ENCODE measurements at regions not wholly inside any gene's neighbourhood (a gene's known extent, or its start where the extent isn't known, plus 50 kb on each side); places are given as distances from the start of the nearest gene placed in this dataset.

GRCh38 chrX:17295791-17296190, 79.2 kb upstream of the NHS start:
- TF ChIP-seq CTCF (conservative IDR thresholded peaks at IDR 0.05; ENCODE audit: low read depth, low read length), result no peak
- H3K36me3 ChIP-seq (ENCODE audit: insufficient read depth), result no peaks in the 10 kb centered on the region
- no peaks in the 10 kb centered on the region for H3K27me3 ChIP-seq (ENCODE audit: insufficient read depth, low read depth)
- no peak overlapping the region for H2AFZ ChIP-seq (ENCODE audit: low read depth)
- no peak overlapping the region for H3K4me3 ChIP-seq (IDR thresholded peaks at IDR 0.05; ENCODE audit: insufficient read depth, low read depth, low read length)
- no peak overlapping the region for H3K4me2 ChIP-seq
- H3K9ac ChIP-seq, result no peak overlapping the region
- no peaks in the 10 kb centered on the region for H3K79me2 ChIP-seq (ENCODE audit: insufficient read depth, low read depth)
- no peaks in the 10 kb centered on the region for H4K20me1 ChIP-seq (ENCODE audit: insufficient read depth)
- H3K4me1 ChIP-seq (ENCODE audit: low read depth, poor library complexity, severe bottlenecking), result no peaks in the 10 kb centered on the region
- no peak overlapping the region for H3K27ac ChIP-seq

GRCh38 chrX:17298564-17298963, 76.4 kb upstream of the NHS start:
- Histone ChIP-seq H3K27ac (no peak overlapping the region), H3K36me3 (ENCODE audit: insufficient read depth) (no peaks in the 10 kb centered on the region), H3K4me2 (no peak overlapping the region), H2AFZ (ENCODE audit: low read depth) (no peak overlapping the region), H3K4me1 (ENCODE audit: low read depth, poor library complexity, severe bottlenecking) (no peaks in the 10 kb centered on the region), H3K9ac (no peak overlapping the region), H4K20me1 (ENCODE audit: insufficient read depth) (no peaks in the 10 kb centered on the region), H3K4me3 (IDR thresholded peaks at IDR 0.05; ENCODE audit: insufficient read depth, low read depth, low read length) (no peak overlapping the region), H3K27me3 (ENCODE audit: insufficient read depth, low read depth) (no peaks in the 10 kb centered on the region), H3K79me2 (ENCODE audit: insufficient read depth, low read depth) (no peaks in the 10 kb centered on the region)
- TF ChIP-seq CTCF (conservative IDR thresholded peaks at IDR 0.05; ENCODE audit: low read depth, low read length), result no peak

GRCh38 chrX:17299206-17299605, 75.8 kb upstream of the NHS start:
- no peaks in the 10 kb centered on the region for H3K79me2 ChIP-seq (ENCODE audit: insufficient read depth, low read depth)
- H3K4me1 ChIP-seq (ENCODE audit: low read depth, poor library complexity, severe bottlenecking), result no peaks in the 10 kb centered on the region
- TF ChIP-seq CTCF (conservative IDR thresholded peaks at IDR 0.05; ENCODE audit: low read depth, low read length), result no peak
- H3K9ac ChIP-seq, result no peak overlapping the region
- no peak overlapping the region for H3K4me2 ChIP-seq
- H3K36me3 ChIP-seq (ENCODE audit: insufficient read depth), result no peaks in the 10 kb centered on the region
- H3K4me3 ChIP-seq (IDR thresholded peaks at IDR 0.05; ENCODE audit: insufficient read depth, low read depth, low read length), result no peak overlapping the region
- H3K27me3 ChIP-seq (ENCODE audit: insufficient read depth, low read depth), result no peaks in the 10 kb centered on the region
- H4K20me1 ChIP-seq (ENCODE audit: insufficient read depth), result no peaks in the 10 kb centered on the region
- no peak overlapping the region for H2AFZ ChIP-seq (ENCODE audit: low read depth)
- H3K27ac ChIP-seq, result no peak overlapping the region

GRCh38 chrX:17323397-17323796, 51.6 kb upstream of the NHS start:
- Histone ChIP-seq H3K9ac (no peak overlapping the region), H3K27ac (no peak overlapping the region), H3K27me3 (ENCODE audit: insufficient read depth, low read depth) (no peaks in the 10 kb centered on the region), H3K4me1 (ENCODE audit: low read depth, poor library complexity, severe bottlenecking) (no peaks in the 10 kb centered on the region), H3K4me2 (no peak overlapping the region), H4K20me1 (ENCODE audit: insufficient read depth) (no peaks in the 10 kb centered on the region), H3K36me3 (ENCODE audit: insufficient read depth) (no peaks in the 10 kb centered on the region), H2AFZ (ENCODE audit: low read depth) (no peak overlapping the region), H3K79me2 (ENCODE audit: insufficient read depth, low read depth) (no peaks in the 10 kb centered on the region), H3K4me3 (IDR thresholded peaks at IDR 0.05; ENCODE audit: insufficient read depth, low read depth, low read length) (no peak overlapping the region)
- no peak for TF ChIP-seq CTCF (conservative IDR thresholded peaks at IDR 0.05; ENCODE audit: low read depth, low read length)

Data from KMS-11 (cell line).